ENCODE measurements at regions not wholly inside any gene's neighbourhood (a gene's known extent, or its start where the extent isn't known, plus 50 kb on each side); places are given as distances from the start of the nearest gene placed in this dataset.
"Not testable (repeated sequence)": the region's sequence is repeated elsewhere in the genome, so short reads cannot be mapped to it uniquely, and the experiment has no call there.

- no peak for DNase-seq
Observed at GRCh38 chr1:239091537-239091936, 294.8 kb upstream of the CHRM3 start.

GRCh38 chr1:239084459-239085080 lies 301.8 kb upstream of the CHRM3 start:
- DNase-seq = no peak

- DNase-seq = not testable (repeated sequence)
Observed at GRCh38 chr1:239081947-239082346, 304.4 kb upstream of the CHRM3 start.

- DNase-seq = no peak
Observed at GRCh38 chr1:239067480-239067879, 318.9 kb upstream of the CHRM3 start.

- no peak for DNase-seq
Observed at GRCh38 chr1:239067058-239067457, 319.3 kb upstream of the CHRM3 start.

- DNase-seq = no peak
Observed at GRCh38 chr1:239061770-239062169, 324.6 kb upstream of the CHRM3 start.

GRCh38 chr1:239058190-239058589 lies 328.2 kb upstream of the CHRM3 start:
- no peak for DNase-seq

- DNase-seq = no peak
Observed at GRCh38 chr1:239056940-239057339, 329.4 kb upstream of the CHRM3 start.

GRCh38 chr1:239053279-239053678 lies 333.1 kb upstream of the CHRM3 start:
- DNase-seq = no peak

GRCh38 chr1:239049571-239049970 lies 336.8 kb upstream of the CHRM3 start:
- DNase-seq = no peak

- DNase-seq = peak; percentile 26
Observed at GRCh38 chr1:239044829-239045228, 341.5 kb upstream of the CHRM3 start.

GRCh38 chr1:239040523-239040922 lies 345.8 kb upstream of the CHRM3 start:
- no peak for DNase-seq

GRCh38 chr1:239031310-239031709 lies 355.1 kb upstream of the CHRM3 start:
- DNase-seq = no peak

GRCh38 chr1:239025997-239026694 lies 360.2 kb upstream of the CHRM3 start:
- no peak for DNase-seq

- DNase-seq = no peak
Observed at GRCh38 chr1:239025223-239025622, 361.1 kb upstream of the CHRM3 start.

GRCh38 chr1:239023732-239024360 lies 362.5 kb upstream of the CHRM3 start:
- DNase-seq = no peak

- DNase-seq = no peak
Observed at GRCh38 chr1:239016337-239016736, 370.0 kb upstream of the CHRM3 start.

GRCh38 chr1:239011382-239011781 lies 375.0 kb upstream of the CHRM3 start:
- DNase-seq = no peak

- no peak for DNase-seq
Observed at GRCh38 chr1:239008568-239008967, 377.8 kb upstream of the CHRM3 start.

GRCh38 chr1:239006276-239006675 lies 380.1 kb upstream of the CHRM3 start:
- DNase-seq = no peak

GRCh38 chr1:238999944-239000343 lies 386.4 kb upstream of the CHRM3 start:
- DNase-seq = no peak

- DNase-seq = no peak
Observed at GRCh38 chr1:238998577-238998976, 387.8 kb upstream of the CHRM3 start.

GRCh38 chr1:238991765-238992495 lies 394.4 kb upstream of the CHRM3 start:
- peak; percentile 57 for DNase-seq

GRCh38 chr1:238985312-238985711 lies 401.1 kb upstream of the CHRM3 start:
- peak; percentile 10 for DNase-seq
